Lower lobe of right lung (tissue), 2 donors: ENCODE measurements at regions not wholly inside any gene's neighbourhood (a gene's known extent, or its start where the extent isn't known, plus 50 kb on each side); places are given as distances from the start of the nearest gene placed in this dataset.
A peak's percentile ranks its signal among the peaks of the same experiment; 100 is the strongest.

Experiments used
- ATAC-seq, 2 donors: fragments of 200-7000 bp; cut with Tn5 transposase; one replicate each; pipeline ENCODE4 v1.9.1; 2020 to 2022; ENCODE audit warnings: mild to moderate bottlenecking in 2 of 2, moderate library complexity in 2 of 2
- DNase-seq: peaks from one replicate; pipeline ENCODE4 v3.0.0-alpha.2; 2020
- H3K27ac ChIP-seq: fragments of 200-600 bp; one replicate; pipeline ENCODE4 v1.8.0; 2022
- H3K27me3 ChIP-seq: fragments of 200-600 bp; one replicate; pipeline ENCODE4 v1.8.0; 2022; ENCODE audit warnings: low read depth
- H3K36me3 ChIP-seq: fragments of 200-600 bp; one replicate; pipeline ENCODE4 v1.8.0; 2022; ENCODE audit warnings: mild to moderate bottlenecking
- H3K4me1 ChIP-seq: fragments of 200-600 bp; one replicate; pipeline ENCODE4 v1.8.0; 2022
- H3K4me3 ChIP-seq: fragments of 200-600 bp; one replicate; pipeline ENCODE4 v1.8.0; 2022; ENCODE audit warnings: mild to moderate bottlenecking
- H3K9me3 ChIP-seq: fragments of 200-600 bp; one replicate; pipeline ENCODE4 v1.8.0; 2022
- intact Hi-C: fragments of 100-400 bp; cut with DNase I; formaldehyde crosslinking; loops from one replicate; pipeline ENCODE4 v1.11.0; 2022
- TF ChIP-seq, protein P1 (sequence below): fragments of 200-600 bp; IDR thresholded peaks from one replicate; pipeline ENCODE4 v1.8.0; 2022; ENCODE audit warnings: antibody characterized with exemption, mild to moderate bottlenecking
- donor health status: DM: no; HTN: yes; CAD: no; lungs with severe emphysema.

DNA sequence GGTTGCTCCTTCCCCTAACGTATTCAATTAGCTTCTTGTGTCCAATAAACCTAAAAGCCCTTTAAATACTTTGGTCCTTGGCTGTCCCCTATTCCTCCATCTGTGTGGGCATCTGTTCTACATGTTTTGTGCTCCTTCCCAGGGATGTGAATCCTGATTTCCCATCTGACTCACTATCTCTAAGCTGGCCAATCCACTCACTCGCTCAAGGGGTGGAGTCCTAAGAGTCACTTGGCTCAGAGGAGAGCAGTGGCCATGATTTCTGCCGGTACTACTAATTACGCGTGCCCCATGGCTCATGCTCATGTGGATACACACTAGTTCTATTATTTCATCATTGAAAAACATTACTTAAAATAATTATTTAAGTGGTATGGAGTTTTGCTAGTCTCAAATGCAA lies 89.6 kb downstream of the TAF11L14 start:
- Histone ChIP-seq H3K9me3 (no peaks in the 10 kb centered on the region), H3K4me3 (no peak overlapping the region), H3K27ac (no peak overlapping the region), H3K4me1 (no peaks in the 10 kb centered on the region), H3K36me3 (no peaks in the 10 kb centered on the region), H3K27me3 (no peaks in the 10 kb centered on the region)
- intact Hi-C loops, result no loop called here
- ATAC-seq (no peak), DNase-seq (no peak)
- TF ChIP-seq, protein P1, sequence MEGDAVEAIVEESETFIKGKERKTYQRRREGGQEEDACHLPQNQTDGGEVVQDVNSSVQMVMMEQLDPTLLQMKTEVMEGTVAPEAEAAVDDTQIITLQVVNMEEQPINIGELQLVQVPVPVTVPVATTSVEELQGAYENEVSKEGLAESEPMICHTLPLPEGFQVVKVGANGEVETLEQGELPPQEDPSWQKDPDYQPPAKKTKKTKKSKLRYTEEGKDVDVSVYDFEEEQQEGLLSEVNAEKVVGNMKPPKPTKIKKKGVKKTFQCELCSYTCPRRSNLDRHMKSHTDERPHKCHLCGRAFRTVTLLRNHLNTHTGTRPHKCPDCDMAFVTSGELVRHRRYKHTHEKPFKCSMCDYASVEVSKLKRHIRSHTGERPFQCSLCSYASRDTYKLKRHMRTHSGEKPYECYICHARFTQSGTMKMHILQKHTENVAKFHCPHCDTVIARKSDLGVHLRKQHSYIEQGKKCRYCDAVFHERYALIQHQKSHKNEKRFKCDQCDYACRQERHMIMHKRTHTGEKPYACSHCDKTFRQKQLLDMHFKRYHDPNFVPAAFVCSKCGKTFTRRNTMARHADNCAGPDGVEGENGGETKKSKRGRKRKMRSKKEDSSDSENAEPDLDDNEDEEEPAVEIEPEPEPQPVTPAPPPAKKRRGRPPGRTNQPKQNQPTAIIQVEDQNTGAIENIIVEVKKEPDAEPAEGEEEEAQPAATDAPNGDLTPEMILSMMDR, result no peak

DNA sequence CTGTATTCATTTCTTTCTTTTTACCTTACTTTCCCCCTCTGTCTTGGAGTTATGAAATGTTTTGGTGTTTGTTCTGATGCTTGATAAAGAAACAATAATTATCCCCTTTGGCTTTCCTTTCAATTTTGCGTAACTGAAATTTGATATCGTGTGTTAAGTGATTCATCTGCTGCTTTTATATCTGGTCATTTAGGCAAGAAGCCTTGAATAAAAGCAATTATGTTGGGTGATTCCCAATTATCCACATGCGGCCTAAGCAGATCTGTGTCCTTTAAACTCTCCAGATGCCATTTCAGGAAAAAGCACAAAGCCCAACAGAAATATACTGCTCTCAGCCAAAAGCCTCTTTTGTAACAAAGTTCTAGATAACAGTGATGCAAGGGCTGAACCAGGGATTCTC lies 92.8 kb downstream of the TAF11L14 start:
- Histone ChIP-seq H3K4me1 (no peaks in the 10 kb centered on the region), H3K9me3 (no peaks in the 10 kb centered on the region), H3K27ac (no peak overlapping the region), H3K4me3 (no peak overlapping the region), H3K27me3 (no peaks in the 10 kb centered on the region), H3K36me3 (no peaks in the 10 kb centered on the region)
- peak in 1 of 2 donors; percentile 9 for ATAC-seq
- DNase-seq, result no peak
- TF ChIP-seq, protein P1, result no peak
- intact Hi-C loops, result no loop called here

DNA sequence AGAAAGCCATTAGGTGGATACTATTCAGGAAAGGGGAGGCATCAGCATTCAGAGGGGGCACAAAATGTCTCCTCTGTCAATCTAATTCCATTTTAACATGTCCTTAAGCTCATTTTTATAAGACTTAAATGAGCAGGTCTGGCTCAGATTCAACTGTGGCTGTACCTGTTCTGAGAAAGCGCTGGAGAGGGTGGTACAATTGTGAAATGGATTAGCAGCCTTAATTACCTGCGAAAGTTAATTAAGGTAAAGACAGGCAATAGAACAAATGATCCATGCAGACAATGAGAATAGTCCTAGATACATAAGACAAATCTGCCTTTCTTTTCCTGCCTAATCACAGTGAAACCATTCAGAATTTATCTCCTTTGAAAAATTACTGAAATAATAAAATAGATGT lies 96.2 kb downstream of the TAF11L14 start:
- TF ChIP-seq, protein P1, result no peak
- Histone ChIP-seq H3K4me3 (no peak overlapping the region), H3K9me3 (no peaks in the 10 kb centered on the region), H3K27ac (no peak overlapping the region), H3K4me1 (no peaks in the 10 kb centered on the region), H3K36me3 (no peaks in the 10 kb centered on the region), H3K27me3 (no peaks in the 10 kb centered on the region)
- DNase-seq, result no peak
- intact Hi-C loops, result no loop called here
- ATAC-seq, result no peak

DNA sequence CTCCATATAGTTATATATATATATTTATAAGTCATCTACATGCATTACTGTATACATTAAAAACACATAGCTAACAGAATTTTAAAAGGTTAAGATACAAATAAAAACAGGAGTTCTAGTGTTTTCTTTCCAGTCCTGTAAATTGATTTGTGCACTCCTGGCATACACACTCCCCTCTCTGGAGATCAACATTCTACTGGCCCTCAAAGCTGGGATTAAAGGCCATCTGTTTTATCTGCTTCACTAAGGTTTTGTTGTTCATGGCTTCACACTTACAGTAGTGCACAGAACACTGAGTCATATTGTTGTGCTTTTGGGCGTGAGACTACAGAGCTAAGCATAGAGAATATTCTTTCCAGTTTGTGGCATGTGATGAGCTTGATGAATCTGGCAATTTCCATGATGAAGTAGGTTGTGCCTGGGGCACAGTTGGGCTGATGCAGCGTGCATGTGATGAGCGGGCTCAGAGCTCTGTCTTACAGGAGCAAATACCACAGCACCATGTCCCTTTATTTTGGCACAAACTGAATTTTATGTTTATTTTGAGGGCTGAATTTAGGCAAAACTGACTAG lies 98.2 kb downstream of the TAF11L14 start:
- intact Hi-C loops, result no loop called here
- Histone ChIP-seq H3K36me3 (no peaks in the 10 kb centered on the region), H3K27me3 (no peaks in the 10 kb centered on the region), H3K4me1 (no peaks in the 10 kb centered on the region), H3K4me3 (no peak overlapping the region), H3K9me3 (no peaks in the 10 kb centered on the region), H3K27ac (no peak overlapping the region)
- no peak for ATAC-seq
- DNase-seq, result no peak
- TF ChIP-seq, protein P1, result no peak

DNA sequence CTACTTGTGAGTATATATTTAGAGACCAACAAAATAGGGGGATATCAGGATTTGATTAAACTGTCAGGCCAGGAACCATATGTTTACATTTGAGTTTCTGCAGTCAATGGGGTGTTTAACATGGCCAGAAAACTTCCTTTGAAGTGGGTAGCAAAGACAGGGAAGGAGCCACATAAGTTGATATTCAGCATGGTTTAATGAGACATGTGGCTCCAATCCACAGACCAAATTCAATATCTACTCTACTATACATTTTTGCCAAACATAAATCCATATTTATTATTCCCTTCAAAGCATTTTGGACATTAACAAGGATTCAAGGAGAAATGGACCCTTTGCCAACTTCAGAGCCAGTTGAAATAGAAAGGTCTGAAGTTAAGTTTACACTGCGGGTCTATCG lies 99.8 kb downstream of the TAF11L14 start:
- H3K4me3 ChIP-seq, result no peak overlapping the region
- no peak overlapping the region for H3K27ac ChIP-seq
- H3K4me1 ChIP-seq, result no peaks in the 10 kb centered on the region
- DNase-seq (no peak), ATAC-seq (no peak)
- no peaks in the 10 kb centered on the region for H3K9me3 ChIP-seq
- TF ChIP-seq, protein P1, result no peak
- H3K27me3 ChIP-seq, result no peaks in the 10 kb centered on the region
- H3K36me3 ChIP-seq, result no peaks in the 10 kb centered on the region
- intact Hi-C loops, result no loop called here

DNA sequence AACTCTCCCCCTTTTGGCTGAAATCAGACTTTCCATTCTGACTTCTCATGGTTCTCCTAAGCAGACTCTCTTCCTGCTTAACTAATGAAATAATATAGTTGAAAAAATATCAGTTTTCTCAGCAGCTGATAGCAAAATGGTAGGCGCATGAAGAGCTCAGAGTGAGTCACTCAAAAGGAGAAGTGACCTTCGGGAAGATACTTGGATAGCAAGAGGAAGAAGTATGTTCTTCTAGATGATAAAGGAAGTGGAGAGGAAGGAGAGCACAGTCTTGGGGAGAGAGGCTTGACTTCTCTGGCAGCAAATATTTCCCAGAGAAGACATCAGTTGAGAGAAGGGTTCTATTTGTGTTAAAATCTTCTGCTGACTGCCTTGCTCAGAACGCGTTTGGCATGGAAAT lies 101.5 kb downstream of the TAF11L14 start:
- H3K4me1 ChIP-seq, result no peaks in the 10 kb centered on the region
- no peaks in the 10 kb centered on the region for H3K27me3 ChIP-seq
- H3K27ac ChIP-seq, result no peak overlapping the region
- no peaks in the 10 kb centered on the region for H3K36me3 ChIP-seq
- DNase-seq, result no peak
- TF ChIP-seq, protein P1, result no peak
- H3K4me3 ChIP-seq, result no peak overlapping the region
- ATAC-seq, result no peak
- intact Hi-C loops, result no loop called here
- no peaks in the 10 kb centered on the region for H3K9me3 ChIP-seq
